ENCODE measurements at regions not wholly inside any gene's neighbourhood (a gene's known extent, or its start where the extent isn't known, plus 50 kb on each side); places are given as distances from the start of the nearest gene placed in this dataset.
A peak's percentile ranks its signal among the peaks of the same experiment; 100 is the strongest.

DNA sequence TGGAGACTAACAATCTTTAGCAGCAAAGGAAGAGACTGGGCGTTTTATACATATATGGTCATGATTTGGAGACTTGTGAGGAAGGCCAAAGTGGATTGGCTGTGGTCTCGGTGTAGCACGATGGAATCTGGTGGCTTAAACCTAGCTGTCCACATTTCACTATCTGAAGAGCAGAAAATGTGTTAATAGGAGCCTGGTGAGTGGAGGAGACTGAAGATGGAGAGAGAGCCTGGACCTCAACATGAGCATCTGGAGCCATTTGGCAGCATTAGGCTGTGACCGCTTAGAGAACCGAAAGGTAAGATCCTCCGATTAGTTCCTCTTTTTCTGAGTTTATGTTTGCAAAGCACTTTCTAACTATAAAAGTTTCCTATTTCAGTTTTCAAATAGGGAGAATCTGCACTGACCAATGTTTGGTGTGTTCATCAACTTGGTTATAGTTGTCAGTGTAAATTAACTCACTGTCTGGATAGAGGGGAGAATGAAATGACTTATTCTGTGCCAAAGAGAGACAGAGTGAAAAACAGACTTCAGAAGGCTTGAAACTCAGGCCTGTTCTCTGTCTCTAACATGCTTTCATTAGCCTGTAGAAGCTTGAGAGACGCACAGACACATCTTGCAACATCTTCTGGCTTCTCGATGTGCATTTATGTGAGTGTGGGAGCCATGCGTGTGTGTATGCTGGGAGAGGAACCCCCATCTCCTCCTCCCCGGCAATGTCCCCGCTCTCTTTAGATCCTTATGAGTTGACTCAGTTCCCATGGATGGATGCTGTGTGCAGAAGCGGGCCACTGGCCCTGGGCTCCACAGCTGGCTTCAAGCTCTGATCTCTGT lies 244.7 kb upstream of the TBL1XR1 start:
- H3K9me3 ChIP-seq (ENCODE audit: low read depth) = no peaks in the 10 kb centered on the region
- no peaks in the 10 kb centered on the region for H3K4me1 ChIP-seq (ENCODE audit: low read depth)
- H3K27me3 ChIP-seq = no peaks in the 10 kb centered on the region
- no peak for TF ChIP-seq CTCF (IDR thresholded peaks at IDR 0.05; ENCODE audit: low read depth, low read length)
- DNase-seq (ENCODE audit: low read depth in 1 of 2, low spot score in 1 of 2) = no peak
- H3K4me3 ChIP-seq = no peak overlapping the region
- H3K27ac ChIP-seq = no peak overlapping the region
- no peaks in the 10 kb centered on the region for H3K36me3 ChIP-seq

DNA sequence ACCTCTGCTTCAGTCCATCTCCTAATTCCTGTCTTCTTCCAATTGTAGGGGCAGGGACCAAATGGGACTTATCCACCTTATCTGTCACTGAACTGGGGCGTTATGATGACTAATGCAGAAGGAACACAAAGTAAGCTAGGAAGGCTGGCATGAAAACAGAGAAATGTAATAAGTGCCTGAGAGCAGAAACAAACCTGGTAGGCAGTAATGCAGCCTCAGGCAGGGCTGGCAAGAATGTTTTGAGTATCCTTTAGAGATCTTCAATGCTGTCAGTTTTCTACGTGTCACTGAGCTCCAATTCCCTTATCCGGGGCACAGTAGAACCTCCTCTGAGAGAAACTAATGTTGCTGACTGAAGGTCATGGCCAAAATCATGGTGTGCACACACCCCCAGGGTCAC lies 246.2 kb upstream of the TBL1XR1 start:
- H3K4me3 ChIP-seq = no peak overlapping the region
- no peaks in the 10 kb centered on the region for H3K4me1 ChIP-seq (ENCODE audit: low read depth)
- TF ChIP-seq CTCF (IDR thresholded peaks at IDR 0.05; ENCODE audit: low read depth, low read length) = no peak
- H3K27ac ChIP-seq = no peak overlapping the region
- peak in 1 of 2 donors; percentile 67 for DNase-seq (ENCODE audit: low read depth in 1 of 2, low spot score in 1 of 2)
- H3K27me3 ChIP-seq = no peaks in the 10 kb centered on the region
- H3K9me3 ChIP-seq (ENCODE audit: low read depth) = no peaks in the 10 kb centered on the region
- no peaks in the 10 kb centered on the region for H3K36me3 ChIP-seq

GRCh38 chr3:177444696-177445095 lies 247.4 kb upstream of the TBL1XR1 start:
- no peak for DNase-seq (ENCODE audit: low read depth in 1 of 2, low spot score in 1 of 2)
- TF ChIP-seq CTCF (IDR thresholded peaks at IDR 0.05; ENCODE audit: low read depth, low read length) = no peak
- H3K9me3 ChIP-seq (ENCODE audit: low read depth) = no peaks in the 10 kb centered on the region
- no peaks in the 10 kb centered on the region for H3K27me3 ChIP-seq
- H3K36me3 ChIP-seq = no peaks in the 10 kb centered on the region
- no peak overlapping the region for H3K4me3 ChIP-seq
- no peaks in the 10 kb centered on the region for H3K4me1 ChIP-seq (ENCODE audit: low read depth)
- no peak overlapping the region for H3K27ac ChIP-seq

DNA sequence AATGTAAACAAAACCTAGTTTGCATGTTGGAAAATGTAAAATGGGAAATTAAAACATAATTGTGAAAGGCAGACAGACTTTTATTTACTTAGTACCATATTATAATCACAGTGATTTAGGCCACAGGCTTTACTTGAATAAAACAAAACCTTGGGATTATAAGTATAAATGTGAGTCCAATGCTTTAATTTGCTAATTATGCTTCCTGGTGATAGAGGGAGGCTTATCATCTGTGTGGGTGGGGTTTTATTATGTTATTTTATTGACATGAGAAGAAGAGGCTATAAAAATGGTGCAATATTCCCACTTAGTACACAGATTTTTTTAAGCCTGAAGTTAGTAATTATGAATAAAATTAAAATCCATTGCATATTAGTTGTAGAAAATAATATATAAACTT lies 248.3 kb upstream of the TBL1XR1 start:
- no peaks in the 10 kb centered on the region for H3K27me3 ChIP-seq
- H3K4me3 ChIP-seq = no peak overlapping the region
- no peaks in the 10 kb centered on the region for H3K9me3 ChIP-seq (ENCODE audit: low read depth)
- no peaks in the 10 kb centered on the region for H3K4me1 ChIP-seq (ENCODE audit: low read depth)
- DNase-seq (ENCODE audit: low read depth in 1 of 2, low spot score in 1 of 2) = no peak
- H3K36me3 ChIP-seq = no peaks in the 10 kb centered on the region
- no peak for TF ChIP-seq CTCF (IDR thresholded peaks at IDR 0.05; ENCODE audit: low read depth, low read length)
- H3K27ac ChIP-seq = no peak overlapping the region

- no peak for DNase-seq (ENCODE audit: low read depth in 1 of 2, low spot score in 1 of 2)
- Histone ChIP-seq H3K27ac (no peak overlapping the region), H3K27me3 (no peaks in the 10 kb centered on the region), H3K4me3 (no peak overlapping the region), H3K36me3 (no peaks in the 10 kb centered on the region), H3K4me1 (ENCODE audit: low read depth) (no peaks in the 10 kb centered on the region), H3K9me3 (ENCODE audit: low read depth) (no peaks in the 10 kb centered on the region)
- TF ChIP-seq CTCF (IDR thresholded peaks at IDR 0.05; ENCODE audit: low read depth, low read length) = no peak
These were observed 248.9 kb upstream of the TBL1XR1 start for GRCh38 chr3:177446165-177446601.
